Transverse colon (tissue), 4 donors: ENCODE measurements at regions not wholly inside any gene's neighbourhood (a gene's known extent, or its start where the extent isn't known, plus 50 kb on each side); places are given as distances from the start of the nearest gene placed in this dataset.

ENCODE experiments used
- POLR2A ChIP-seq: fragments of 450-650 bp; IDR thresholded peaks from one replicate; pipeline ENCODE4 v1.6.1; 2016; ENCODE audit warnings: antibody characterized with exemption, mild to moderate bottlenecking, moderate library complexity
- POLR2AphosphoS5 ChIP-seq, 3 donors: sonication (generic); formaldehyde crosslinking; IDR thresholded peaks; one replicate each; pipeline ENCODE4 v1.6.1; 2016; ENCODE audit warnings: antibody characterized with exemption in 3 of 3
- TF ChIP-seq, protein P1 (sequence below), 5 experiments: fragments of 200-600 bp in 3 of 5; fragments of 450-650 bp in 2 of 5; sonication (generic) in 3 of 5; IDR thresholded peaks; 1 replicate in 2 of 5; 2 replicates in 3 of 5; pipeline ENCODE4 v1.5.1; 2016 to 2017; ENCODE audit warnings: antibody characterized with exemption in 5 of 5, inconsistent platforms in 3 of 5, mild to moderate bottlenecking in 2 of 5, moderate library complexity in 1 of 5

GRCh38 chr4:128536746-128537145 is 249.1 kb upstream of the PGRMC2 start:
- TF ChIP-seq, protein P1, sequence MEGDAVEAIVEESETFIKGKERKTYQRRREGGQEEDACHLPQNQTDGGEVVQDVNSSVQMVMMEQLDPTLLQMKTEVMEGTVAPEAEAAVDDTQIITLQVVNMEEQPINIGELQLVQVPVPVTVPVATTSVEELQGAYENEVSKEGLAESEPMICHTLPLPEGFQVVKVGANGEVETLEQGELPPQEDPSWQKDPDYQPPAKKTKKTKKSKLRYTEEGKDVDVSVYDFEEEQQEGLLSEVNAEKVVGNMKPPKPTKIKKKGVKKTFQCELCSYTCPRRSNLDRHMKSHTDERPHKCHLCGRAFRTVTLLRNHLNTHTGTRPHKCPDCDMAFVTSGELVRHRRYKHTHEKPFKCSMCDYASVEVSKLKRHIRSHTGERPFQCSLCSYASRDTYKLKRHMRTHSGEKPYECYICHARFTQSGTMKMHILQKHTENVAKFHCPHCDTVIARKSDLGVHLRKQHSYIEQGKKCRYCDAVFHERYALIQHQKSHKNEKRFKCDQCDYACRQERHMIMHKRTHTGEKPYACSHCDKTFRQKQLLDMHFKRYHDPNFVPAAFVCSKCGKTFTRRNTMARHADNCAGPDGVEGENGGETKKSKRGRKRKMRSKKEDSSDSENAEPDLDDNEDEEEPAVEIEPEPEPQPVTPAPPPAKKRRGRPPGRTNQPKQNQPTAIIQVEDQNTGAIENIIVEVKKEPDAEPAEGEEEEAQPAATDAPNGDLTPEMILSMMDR (IDR thresholded peaks at IDR 0.05), result no peak
- TF ChIP-seq POLR2A, result no peak
- TF ChIP-seq POLR2AphosphoS5 (IDR thresholded peaks at IDR 0.05), result no peak
